Parathyroid adenoma (tissue), 2 donors: ENCODE measurements at regions not wholly inside any gene's neighbourhood (a gene's known extent, or its start where the extent isn't known, plus 50 kb on each side); places are given as distances from the start of the nearest gene placed in this dataset.

ENCODE experiments used
- H2AFZ ChIP-seq: fragments of 300-600 bp; sonication (generic); one replicate; pipeline ENCODE4 v1.7.0; 2017; ENCODE audit warnings: antibody characterized with exemption, mild to moderate bottlenecking
- H3K27ac ChIP-seq: fragments of 300-600 bp; sonication (generic); one replicate; pipeline ENCODE4 v1.7.0; 2017
- H3K27me3 ChIP-seq: fragments of 300-600 bp; sonication (generic); one replicate; pipeline ENCODE4 v1.7.0; 2017; ENCODE audit warnings: low read length; ENCODE audit not compliant: control insufficient read depth, insufficient read depth
- H3K36me3 ChIP-seq: fragments of 300-600 bp; sonication (generic); one replicate; pipeline ENCODE4 v1.7.0; 2017; ENCODE audit warnings: low read length; ENCODE audit not compliant: control insufficient read depth, insufficient read depth
- H3K4me1 ChIP-seq: fragments of 300-600 bp; sonication (generic); one replicate; pipeline ENCODE4 v1.7.0; 2017; ENCODE audit warnings: control low read depth
- H3K4me2 ChIP-seq: fragments of 300-600 bp; sonication (generic); one replicate; pipeline ENCODE4 v1.7.0; 2017; ENCODE audit warnings: low read length
- H3K4me3 ChIP-seq: fragments of 300-600 bp; sonication (generic); one replicate; pipeline ENCODE4 v1.7.0; 2017; ENCODE audit warnings: low read depth, low read length
- H3K79me2 ChIP-seq: fragments of 300-600 bp; sonication (generic); one replicate; pipeline ENCODE4 v1.7.0; 2017; ENCODE audit warnings: control low read depth
- H3K9ac ChIP-seq: fragments of 300-600 bp; sonication (generic); one replicate; pipeline ENCODE4 v1.7.0; 2017; ENCODE audit warnings: mild to moderate bottlenecking
- H3K9me3 ChIP-seq: fragments of 300-600 bp; sonication (generic); one replicate; pipeline ENCODE4 v1.7.0; 2017; ENCODE audit warnings: low read length; ENCODE audit not compliant: control insufficient read depth
- CTCF ChIP-seq: fragments of 300-600 bp; sonication (generic); IDR thresholded peaks from one replicate; pipeline ENCODE4 v1.7.0; 2017; ENCODE audit warnings: antibody characterized with exemption, mild to moderate bottlenecking
- donor health status: primary hyperparathyroidism.

DNA sequence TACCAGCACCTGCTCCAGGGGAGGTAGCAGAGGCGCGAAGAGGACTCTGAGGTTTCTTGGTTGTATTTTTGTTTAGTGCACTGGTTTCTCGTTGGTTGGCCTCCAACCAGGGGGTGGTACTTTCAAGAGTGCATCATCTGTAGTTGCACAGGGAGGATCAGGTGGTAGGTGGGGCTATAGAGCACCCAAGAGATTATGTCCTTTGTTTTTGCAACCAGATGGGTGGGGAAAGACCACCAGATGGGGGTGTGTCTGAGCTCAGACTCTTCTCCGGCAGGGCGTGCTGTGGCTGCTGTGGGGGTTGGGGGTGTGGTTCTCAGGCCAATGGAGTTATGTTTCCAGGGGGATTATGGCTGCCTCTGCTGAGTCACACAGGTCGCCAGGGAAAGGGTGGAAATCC, 254.4 kb upstream of the KLF12 start:
- no peaks in the 10 kb centered on the region for H3K27me3 ChIP-seq
- no peak for TF ChIP-seq CTCF
- H3K4me1 ChIP-seq: no peaks in the 10 kb centered on the region
- no peak overlapping the region for H3K9ac ChIP-seq
- H3K27ac ChIP-seq: no peak overlapping the region
- no peak overlapping the region for H3K4me3 ChIP-seq
- no peak overlapping the region for H3K4me2 ChIP-seq
- H3K36me3 ChIP-seq: no peaks in the 10 kb centered on the region
- no peaks in the 10 kb centered on the region for H3K79me2 ChIP-seq
- no peak overlapping the region for H2AFZ ChIP-seq
- H3K9me3 ChIP-seq: no peaks in the 10 kb centered on the region

DNA sequence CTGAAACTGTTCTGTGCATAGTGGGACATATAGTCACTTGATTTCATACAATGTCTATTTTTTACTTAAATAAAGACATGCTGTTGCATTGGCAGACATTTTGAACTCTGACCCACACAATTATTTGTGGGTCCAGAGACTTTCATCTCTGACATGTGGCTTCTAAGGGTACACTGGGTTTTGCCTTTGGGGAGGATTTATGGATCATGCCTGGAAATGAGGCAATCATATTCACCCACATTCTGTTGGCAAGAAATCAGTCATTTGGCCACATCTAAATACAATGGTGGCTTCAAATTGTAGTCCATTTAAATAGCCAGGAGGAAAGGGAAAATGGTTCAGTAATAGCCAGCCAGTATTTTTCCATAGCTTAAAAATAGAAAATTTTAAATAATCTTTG, 238.3 kb upstream of the KLF12 start:
- Histone ChIP-seq H3K79me2 (no peaks in the 10 kb centered on the region), H3K27me3 (no peaks in the 10 kb centered on the region), H3K4me3 (no peak overlapping the region), H3K27ac (no peak overlapping the region), H3K9me3 (no peaks in the 10 kb centered on the region), H2AFZ (no peak overlapping the region), H3K36me3 (no peaks in the 10 kb centered on the region), H3K9ac (no peak overlapping the region), H3K4me1 (no peaks in the 10 kb centered on the region), H3K4me2 (no peak overlapping the region)
- TF ChIP-seq CTCF: no peak

DNA sequence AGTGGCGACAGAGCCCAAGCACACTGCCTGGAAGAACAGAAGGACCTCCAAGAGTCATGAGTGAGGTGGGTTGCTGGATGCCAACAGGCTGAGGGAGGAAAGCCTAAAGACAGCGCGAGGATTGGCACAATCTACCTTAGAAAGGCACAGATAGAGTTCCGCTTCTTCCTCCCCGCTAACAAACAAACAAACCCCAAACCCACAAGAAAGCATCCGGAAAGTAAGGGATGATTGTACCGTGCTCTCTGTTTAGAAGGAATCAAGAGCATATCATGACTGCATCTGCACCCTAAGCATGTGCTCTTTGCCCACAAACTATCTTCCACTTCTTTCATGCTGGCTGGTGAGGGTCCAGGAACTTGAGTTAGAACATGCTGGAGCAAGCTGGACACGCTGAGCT, 233.0 kb upstream of the KLF12 start:
- Histone ChIP-seq H3K4me3 (no peak overlapping the region), H3K9ac (no peak overlapping the region), H3K27ac (no peak overlapping the region), H2AFZ (no peak overlapping the region), H3K4me2 (no peak overlapping the region), H3K36me3 (no peaks in the 10 kb centered on the region), H3K79me2 (no peaks in the 10 kb centered on the region), H3K27me3 (no peaks in the 10 kb centered on the region), H3K4me1 (no peaks in the 10 kb centered on the region), H3K9me3 (no peaks in the 10 kb centered on the region)
- no peak for TF ChIP-seq CTCF

DNA sequence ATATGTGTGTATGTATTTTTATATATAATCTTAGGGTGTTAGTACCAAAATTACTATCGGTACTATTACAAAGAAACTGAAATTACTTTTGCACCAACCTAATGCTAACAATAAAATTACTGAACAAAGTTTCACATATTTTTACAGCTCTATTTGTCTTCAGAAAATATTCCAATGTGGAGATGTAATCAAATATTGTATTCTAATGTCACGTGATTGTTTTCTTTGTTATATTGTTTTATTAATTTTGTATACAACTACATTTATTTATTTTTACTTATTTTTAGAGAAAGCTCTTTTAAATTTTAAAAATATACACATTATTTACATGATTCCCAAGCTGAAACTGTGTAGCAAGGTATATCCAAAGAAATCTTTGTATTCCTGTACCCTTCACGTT, 227.1 kb upstream of the KLF12 start:
- Histone ChIP-seq H3K27me3 (no peaks in the 10 kb centered on the region), H2AFZ (no peak overlapping the region), H3K27ac (no peak overlapping the region), H3K4me1 (no peaks in the 10 kb centered on the region), H3K4me3 (no peak overlapping the region), H3K9ac (no peak overlapping the region), H3K4me2 (no peak overlapping the region), H3K36me3 (no peaks in the 10 kb centered on the region), H3K79me2 (no peaks in the 10 kb centered on the region), H3K9me3 (no peaks in the 10 kb centered on the region)
- TF ChIP-seq CTCF: no peak

GRCh38 chr13:74346960-74347359, 212.8 kb upstream of the KLF12 start:
- Histone ChIP-seq H3K4me2 (no peak overlapping the region), H3K79me2 (no peaks in the 10 kb centered on the region), H3K27ac (no peak overlapping the region), H3K9me3 (no peaks in the 10 kb centered on the region), H2AFZ (no peak overlapping the region), H3K4me3 (no peak overlapping the region), H3K36me3 (no peaks in the 10 kb centered on the region), H3K27me3 (no peaks in the 10 kb centered on the region), H3K4me1 (no peaks in the 10 kb centered on the region), H3K9ac (no peak overlapping the region)
- no peak for TF ChIP-seq CTCF
